Fibroblast of pulmonary artery (primary cell): ENCODE measurements at regions not wholly inside any gene's neighbourhood (a gene's known extent, or its start where the extent isn't known, plus 50 kb on each side); places are given as distances from the start of the nearest gene placed in this dataset.

Experiments
- DNase-seq: peaks from one replicate; pipeline ENCODE4 v3.0.0-alpha.2; 2010; ENCODE audit warnings: low read depth
- H3K4me3 ChIP-seq: replicated peaks from 2 replicates; pipeline ENCODE4 v1.5.1; 2011; ENCODE audit warnings: low read depth, mild to moderate bottlenecking, control low read depth, low read length, moderate library complexity
- TF ChIP-seq, protein P1 (sequence below): IDR thresholded peaks from 2 replicates; pipeline ENCODE4 v1.5.1; 2011; ENCODE audit warnings: mild to moderate bottlenecking, control low read depth, low read length, inconsistent platforms; ENCODE audit errors: missing control alignments

DNA sequence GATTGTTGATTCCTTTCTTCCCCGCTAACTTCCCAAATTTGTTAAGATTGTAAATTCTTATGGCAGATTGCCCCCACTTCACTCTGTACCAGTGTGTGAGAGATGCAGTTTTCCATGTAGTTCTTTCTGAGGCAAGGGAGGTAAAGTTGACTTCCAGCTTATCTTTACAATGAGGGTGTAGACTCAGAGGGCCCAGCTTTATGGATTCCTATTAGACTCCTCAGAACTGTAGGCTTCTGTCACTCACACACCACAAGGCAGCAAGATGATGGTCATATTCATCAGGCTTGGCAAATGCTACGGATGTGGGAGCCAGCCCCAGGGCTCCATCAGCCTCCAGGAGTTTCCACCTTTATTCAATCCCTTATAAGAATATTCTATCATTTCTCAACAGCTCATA lies 461.9 kb upstream of the KLF4 start:
- no peak for DNase-seq
- no peak overlapping the region for H3K4me3 ChIP-seq
- TF ChIP-seq, protein P1, sequence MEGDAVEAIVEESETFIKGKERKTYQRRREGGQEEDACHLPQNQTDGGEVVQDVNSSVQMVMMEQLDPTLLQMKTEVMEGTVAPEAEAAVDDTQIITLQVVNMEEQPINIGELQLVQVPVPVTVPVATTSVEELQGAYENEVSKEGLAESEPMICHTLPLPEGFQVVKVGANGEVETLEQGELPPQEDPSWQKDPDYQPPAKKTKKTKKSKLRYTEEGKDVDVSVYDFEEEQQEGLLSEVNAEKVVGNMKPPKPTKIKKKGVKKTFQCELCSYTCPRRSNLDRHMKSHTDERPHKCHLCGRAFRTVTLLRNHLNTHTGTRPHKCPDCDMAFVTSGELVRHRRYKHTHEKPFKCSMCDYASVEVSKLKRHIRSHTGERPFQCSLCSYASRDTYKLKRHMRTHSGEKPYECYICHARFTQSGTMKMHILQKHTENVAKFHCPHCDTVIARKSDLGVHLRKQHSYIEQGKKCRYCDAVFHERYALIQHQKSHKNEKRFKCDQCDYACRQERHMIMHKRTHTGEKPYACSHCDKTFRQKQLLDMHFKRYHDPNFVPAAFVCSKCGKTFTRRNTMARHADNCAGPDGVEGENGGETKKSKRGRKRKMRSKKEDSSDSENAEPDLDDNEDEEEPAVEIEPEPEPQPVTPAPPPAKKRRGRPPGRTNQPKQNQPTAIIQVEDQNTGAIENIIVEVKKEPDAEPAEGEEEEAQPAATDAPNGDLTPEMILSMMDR, result no peak

DNA sequence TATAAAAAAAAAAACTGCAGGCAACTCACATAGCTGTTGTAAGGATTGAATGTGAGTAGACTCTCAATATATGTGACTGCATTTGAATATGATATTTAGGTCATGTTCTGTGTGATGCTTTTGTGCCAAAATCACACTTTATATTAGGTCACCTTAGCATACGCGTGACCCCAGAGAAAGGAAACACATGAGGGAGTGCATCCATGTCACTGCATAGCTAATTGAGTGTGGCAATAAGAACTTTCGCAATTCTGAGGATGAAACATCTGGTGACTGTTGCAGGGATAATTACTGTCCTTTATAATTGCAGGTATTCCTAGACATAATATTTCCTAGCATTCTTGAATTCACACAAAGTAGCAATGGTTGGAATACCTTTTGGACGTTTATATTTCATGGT lies 459.5 kb upstream of the KLF4 start:
- no peak overlapping the region for H3K4me3 ChIP-seq
- TF ChIP-seq, protein P1, result no peak
- no peak for DNase-seq

DNA sequence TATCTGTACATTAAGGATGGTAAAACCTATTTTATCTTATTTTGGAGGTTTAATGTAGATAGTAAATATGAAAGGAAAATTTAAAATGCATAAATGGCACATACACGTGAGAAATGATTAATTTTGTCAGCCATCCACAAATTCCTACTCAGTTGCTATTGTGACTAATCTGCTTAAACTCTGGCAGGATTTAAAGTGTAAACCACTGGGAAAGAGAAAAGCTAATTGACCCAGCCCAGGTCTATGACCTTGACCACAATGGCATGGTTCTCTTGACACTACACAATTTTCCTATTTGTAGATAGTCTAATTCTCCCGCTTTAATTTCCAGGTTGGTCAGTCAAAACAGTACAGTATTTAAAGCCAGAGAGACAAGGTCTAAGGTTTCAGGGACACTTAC lies 459.0 kb upstream of the KLF4 start:
- TF ChIP-seq, protein P1, result no peak
- no peak overlapping the region for H3K4me3 ChIP-seq
- no peak for DNase-seq

DNA sequence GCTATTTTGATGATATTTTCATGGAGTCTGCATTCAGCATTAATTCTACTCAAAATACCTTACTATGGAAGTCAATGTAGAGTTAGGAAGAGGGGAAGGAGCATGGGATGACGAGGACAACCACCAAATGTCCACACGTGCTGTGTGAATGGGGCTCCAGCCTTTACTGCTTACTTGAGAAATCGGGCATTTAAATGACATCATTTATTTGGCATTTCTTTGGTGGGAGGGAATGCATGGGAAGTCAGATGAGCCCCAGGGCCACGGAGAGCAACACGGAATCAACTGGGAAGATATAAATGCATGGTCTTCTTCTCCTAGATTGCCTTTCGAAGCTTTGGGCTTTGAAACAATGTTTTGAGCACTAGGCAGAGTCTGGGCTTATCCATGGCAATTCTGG lies 458.5 kb upstream of the KLF4 start:
- H3K4me3 ChIP-seq, result no peak overlapping the region
- DNase-seq, result no peak
- TF ChIP-seq, protein P1, result no peak

DNA sequence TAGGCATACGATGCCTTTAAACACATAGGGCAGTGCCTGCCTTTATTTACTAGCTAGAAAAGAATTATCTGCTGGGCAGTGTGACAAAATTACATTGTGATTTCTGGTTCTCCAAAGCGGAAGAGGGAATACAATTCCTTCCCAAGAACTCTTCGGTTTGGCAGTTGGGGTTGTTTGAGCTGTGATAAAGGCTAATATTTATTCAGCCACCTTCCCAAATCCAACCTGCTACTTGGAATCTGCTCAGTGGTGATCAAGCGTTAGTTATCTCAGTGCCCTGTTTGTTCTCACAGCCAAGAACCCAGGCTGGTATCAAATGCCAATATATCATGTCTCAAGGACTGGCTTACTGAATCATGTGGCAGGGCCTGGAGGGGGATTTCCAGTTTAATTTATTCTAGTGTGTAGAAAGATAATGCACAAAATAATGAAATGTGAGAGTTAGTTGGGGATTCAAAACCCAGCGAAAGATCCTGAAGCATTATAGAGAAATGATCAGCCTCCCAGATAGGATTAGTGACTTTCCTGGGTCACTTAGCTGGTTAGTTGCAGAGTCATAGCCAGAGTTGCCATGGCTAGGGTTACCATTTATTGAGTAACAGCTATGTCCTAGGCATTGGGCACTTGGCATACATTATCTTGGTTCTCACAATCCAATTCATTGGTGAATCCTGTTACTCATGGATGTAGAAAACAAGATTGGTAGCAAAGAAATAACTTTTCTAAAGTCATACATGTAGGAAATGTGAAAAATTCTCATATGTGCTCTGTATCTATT lies 457.0 kb upstream of the KLF4 start:
- TF ChIP-seq, protein P1, result no peak
- H3K4me3 ChIP-seq, result no peak overlapping the region
- no peak for DNase-seq

DNA sequence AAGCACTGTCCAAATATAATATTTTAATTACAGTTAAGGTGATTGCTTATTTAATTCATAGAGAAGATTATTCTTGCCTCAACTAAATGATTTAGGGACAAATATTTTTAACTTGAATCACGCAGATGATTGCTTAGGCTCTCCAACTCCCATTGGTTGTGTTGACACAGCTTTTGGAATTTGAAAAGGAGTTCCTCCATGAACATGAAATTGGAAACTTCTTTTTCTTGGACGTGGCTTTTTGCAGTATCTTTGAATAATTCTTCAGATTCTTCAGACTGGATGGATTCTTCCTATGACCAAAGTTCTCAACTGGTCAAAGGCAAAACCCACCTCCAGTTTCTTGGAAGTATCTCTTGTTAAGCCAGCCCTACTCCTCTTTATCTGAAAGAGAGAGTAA lies 456.4 kb upstream of the KLF4 start:
- TF ChIP-seq, protein P1, result no peak
- no peak overlapping the region for H3K4me3 ChIP-seq
- no peak for DNase-seq

DNA sequence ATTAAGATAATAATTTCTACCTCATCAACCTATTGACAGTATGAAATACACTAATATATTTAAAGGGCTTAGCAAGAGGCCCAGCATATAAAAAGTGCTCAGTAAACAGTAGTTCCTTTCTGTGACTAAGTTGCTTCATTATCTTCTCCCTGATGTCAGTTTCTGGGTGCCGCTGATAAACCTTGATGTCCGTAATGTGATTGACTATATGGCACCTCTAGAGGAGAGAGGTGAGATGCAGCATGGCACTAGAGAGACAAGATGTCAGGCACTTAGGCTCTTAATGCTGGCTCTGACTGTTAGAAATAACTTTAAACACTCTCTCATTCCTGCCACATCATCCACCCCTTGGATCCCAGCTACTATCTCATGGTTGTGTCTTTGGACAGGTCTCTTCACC lies 455.9 kb upstream of the KLF4 start:
- TF ChIP-seq, protein P1, result no peak
- no peak for DNase-seq
- H3K4me3 ChIP-seq, result no peak overlapping the region
